GM18498 (cell line): ENCODE measurements at regions not wholly inside any gene's neighbourhood (a gene's known extent, or its start where the extent isn't known, plus 50 kb on each side); places are given as distances from the start of the nearest gene placed in this dataset.

Source experiments
- ATAC-seq: cut with Tn5 transposase; IDR thresholded peaks from one replicate; pipeline ENCODE4 v1.9.1; 2021; ENCODE audit warnings: mild to moderate bottlenecking, moderate library complexity; ENCODE audit not compliant: unreplicated experiment

DNA sequence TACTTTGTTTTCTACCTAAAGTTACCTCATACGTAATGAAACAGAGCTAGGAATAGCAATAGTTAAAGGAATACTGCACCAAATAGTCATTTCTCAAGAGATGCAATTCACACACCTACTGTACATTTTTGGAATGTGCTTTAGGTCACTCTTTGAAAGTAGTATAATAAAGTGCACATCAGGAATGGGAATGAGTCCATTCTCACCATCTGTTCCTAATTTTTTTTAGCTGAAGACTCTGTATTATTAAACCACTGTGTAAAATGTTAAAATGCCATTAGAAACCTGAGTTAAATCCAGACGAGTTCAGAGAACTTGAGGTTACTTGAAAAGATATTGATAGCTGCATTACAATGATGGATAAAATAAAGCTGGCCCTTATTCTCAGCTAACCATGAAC, 51.9 kb upstream of the EPHA7 start:
- no peak for ATAC-seq
